HUES6 (cell line): ENCODE measurements at regions not wholly inside any gene's neighbourhood (a gene's known extent, or its start where the extent isn't known, plus 50 kb on each side); places are given as distances from the start of the nearest gene placed in this dataset.
A peak's percentile ranks its signal among the peaks of the same experiment; 100 is the strongest.

Experiments
- H3K27ac ChIP-seq: 2 replicates; pipeline ENCODE4 v1.7.0; 2013; ENCODE audit warnings: low read depth, mild to moderate bottlenecking, low read length, inconsistent platforms
- H3K27me3 ChIP-seq: 2 replicates; pipeline ENCODE4 v1.6.1; 2013; ENCODE audit warnings: low read length; ENCODE audit not compliant: control insufficient read depth, insufficient read depth
- H3K36me3 ChIP-seq: 2 replicates; pipeline ENCODE4 v1.6.1; 2013; ENCODE audit warnings: low read length; ENCODE audit not compliant: control insufficient read depth, insufficient read depth
- H3K4me1 ChIP-seq: 2 replicates; pipeline ENCODE4 v1.6.1; 2013; ENCODE audit warnings: low read length; ENCODE audit not compliant: control insufficient read depth, insufficient read depth
- H3K4me3 ChIP-seq: 2 replicates; pipeline ENCODE4 v1.5.1; 2013; ENCODE audit warnings: low read depth, low read length
- H3K9ac ChIP-seq: one replicate; pipeline ENCODE4 v1.6.1; 2013; ENCODE audit warnings: mild to moderate bottlenecking, low read length
- H3K9me3 ChIP-seq: 2 replicates; pipeline ENCODE4 v1.6.1; 2013; ENCODE audit warnings: low read depth, low read length; ENCODE audit not compliant: control insufficient read depth, insufficient read depth

DNA sequence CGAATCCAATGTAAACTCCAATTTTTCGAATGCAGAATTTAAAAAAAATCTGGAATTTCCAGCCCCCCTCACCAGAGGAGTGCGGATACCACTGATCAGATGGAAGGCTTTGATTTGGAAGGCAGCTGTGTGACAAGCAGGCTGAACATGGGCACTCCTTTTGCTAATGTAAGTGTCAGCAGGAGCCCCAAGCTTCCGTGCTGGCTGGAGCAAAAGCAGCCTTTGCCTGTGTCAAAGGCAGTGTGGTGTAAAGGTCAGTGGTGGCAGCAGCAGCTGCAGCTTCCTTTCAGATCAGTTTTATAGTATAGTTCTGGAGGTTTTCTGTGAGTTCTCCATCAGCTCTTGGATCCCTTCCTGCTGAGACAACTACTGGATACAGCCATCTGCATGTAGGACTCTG is 259.9 kb downstream of the CTH start:
- Histone ChIP-seq H3K27me3 (no peaks in the 10 kb centered on the region), H3K4me1 (peaks cover 12% of the 10 kb centered on the region), H3K9me3 (no peaks in the 10 kb centered on the region), H3K9ac (no peak overlapping the region), H3K4me3 (no peak overlapping the region), H3K36me3 (no peaks in the 10 kb centered on the region), H3K27ac (no peak overlapping the region)

DNA sequence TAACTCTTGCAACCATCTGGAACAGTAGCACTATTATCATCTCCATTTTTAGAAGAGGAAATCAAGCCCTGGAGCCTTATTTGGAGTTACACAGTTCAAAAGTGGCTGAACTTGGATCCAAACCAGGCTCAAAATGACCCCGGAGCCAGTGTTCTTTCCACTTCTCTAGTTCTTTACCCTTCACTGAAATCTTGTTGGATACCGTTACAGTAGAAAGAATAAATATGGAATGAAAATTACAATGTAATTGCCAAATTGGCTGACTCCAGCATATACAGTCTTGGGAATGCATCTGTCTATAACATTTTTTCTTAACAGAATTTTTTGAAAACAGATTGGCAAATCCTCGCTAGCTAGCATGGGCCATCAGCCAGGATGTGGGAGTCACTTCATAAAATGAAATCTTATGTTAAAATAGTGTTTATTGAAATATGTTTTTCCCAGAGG is 261.4 kb downstream of the CTH start:
- Histone ChIP-seq H3K9ac (no peak overlapping the region), H3K4me3 (no peak overlapping the region), H3K27me3 (no peaks in the 10 kb centered on the region), H3K27ac (no peak overlapping the region), H3K36me3 (no peaks in the 10 kb centered on the region), H3K4me1 (peaks cover 17% of the 10 kb centered on the region), H3K9me3 (no peaks in the 10 kb centered on the region)

DNA sequence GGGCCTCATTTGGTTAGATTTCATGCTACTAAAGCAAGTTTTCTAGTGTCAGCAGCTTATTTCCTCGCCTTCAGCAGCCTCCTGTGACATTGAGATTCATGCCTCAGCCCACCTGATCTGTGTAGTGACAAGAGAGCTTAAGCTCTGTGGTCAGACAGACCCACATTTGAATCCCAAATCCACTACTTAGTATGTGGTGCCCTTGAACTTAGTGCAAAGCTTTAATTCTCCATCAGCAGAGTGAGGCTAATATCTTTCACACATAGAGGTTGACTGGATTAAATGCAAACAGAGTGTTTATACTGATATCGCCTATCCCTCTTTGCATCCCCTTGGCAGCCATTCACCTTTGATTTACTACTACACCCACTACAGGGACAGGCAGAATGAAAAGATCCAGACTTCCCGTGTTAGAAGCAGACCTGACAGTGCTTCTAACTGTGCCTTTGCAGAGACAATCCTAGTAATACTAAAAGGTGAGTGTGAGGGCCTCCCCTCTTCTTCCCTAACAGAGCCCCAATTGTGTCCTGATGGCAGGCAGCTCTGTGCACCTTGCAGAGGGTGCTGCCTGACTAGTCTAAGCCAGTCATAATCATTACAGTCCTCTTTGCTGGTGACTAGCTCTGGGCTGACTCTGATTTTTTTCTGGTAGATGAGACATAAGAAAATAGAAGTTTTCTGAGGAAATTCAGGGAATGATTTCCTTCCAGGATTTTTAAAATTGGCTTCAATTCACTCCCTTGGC is 264.0 kb downstream of the CTH start:
- Histone ChIP-seq H3K9me3 (no peaks in the 10 kb centered on the region), H3K36me3 (no peaks in the 10 kb centered on the region), H3K27me3 (no peaks in the 10 kb centered on the region), H3K27ac (no peak overlapping the region), H3K9ac (no peak overlapping the region), H3K4me3 (no peak overlapping the region), H3K4me1 (peaks cover 17% of the 10 kb centered on the region)

DNA sequence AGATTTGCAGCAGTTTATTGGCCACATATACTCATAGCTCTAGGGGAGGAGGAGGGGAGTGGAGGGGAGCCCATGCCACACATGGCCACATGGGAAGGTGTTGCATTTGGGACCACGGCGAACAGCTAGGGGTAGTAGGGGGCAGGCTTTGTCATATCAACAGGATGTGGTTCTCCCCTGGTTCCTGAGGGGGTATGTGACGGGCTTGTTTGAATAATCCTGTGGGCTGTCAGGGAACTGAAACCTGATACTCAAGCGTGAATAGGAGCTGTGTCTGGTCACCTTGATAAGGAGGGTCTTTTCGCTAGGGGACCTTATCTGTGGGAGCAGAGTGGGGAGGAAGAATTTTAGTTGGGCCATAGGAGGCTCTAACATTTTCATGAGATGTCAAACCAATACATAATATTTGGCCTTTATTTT is 264.7 kb downstream of the CTH start:
- no peaks in the 10 kb centered on the region for H3K9me3 ChIP-seq
- no peaks in the 10 kb centered on the region for H3K27me3 ChIP-seq
- H3K4me1 ChIP-seq, result peaks cover 17% of the 10 kb centered on the region
- H3K9ac ChIP-seq, result no peak overlapping the region
- H3K36me3 ChIP-seq, result no peaks in the 10 kb centered on the region
- H3K27ac ChIP-seq, result no peak overlapping the region
- peak overlapping the region; percentile 9; the same call in 1 of the 2 replicates for H3K4me3 ChIP-seq

DNA sequence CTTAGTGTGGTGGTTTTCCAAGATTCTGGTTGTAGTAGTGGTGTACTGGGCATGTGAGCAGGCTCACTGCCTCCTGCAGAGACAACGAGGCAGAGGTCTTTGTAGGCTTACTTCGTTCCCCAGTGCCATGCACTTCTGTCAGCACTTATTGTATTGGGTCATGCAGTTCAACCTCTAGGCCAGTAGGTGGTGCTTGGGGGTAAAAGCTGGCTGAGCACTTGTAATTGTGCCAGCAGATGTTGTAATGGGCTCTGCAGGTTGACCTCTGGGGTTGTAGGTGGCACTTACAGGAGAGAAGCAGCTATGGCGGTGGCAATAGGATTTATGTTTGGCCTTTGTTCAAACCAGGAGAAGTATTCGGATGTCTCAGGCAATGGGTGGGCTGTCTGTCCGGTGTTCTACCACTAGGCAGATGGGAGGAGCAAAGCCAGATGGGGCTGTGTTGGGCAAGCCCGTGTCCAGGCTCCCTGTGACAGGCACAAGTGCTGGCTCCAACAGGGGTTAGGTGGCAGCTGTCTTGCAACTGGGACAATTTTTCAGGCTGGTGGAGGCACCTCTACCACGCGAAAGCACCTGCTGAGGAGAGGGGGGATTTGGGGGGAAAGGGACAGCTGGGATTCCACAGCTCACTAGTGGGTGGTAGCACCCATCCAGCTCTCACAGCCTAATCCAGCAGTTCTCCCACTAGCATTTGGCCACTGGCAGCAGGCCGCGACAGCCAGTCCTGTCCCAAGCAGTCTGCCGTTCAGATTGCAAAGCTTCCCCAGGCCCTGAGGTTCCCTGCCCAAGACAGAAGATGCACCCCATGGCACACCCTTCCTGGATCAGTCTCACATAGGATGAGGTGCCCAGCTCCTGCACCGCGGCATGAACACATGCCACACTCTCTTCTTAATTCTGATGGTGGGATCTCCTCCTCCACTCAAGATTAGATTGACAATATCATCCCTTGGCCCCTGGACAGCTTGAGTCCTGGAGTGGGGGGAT is 274.5 kb downstream of the CTH start:
- Histone ChIP-seq H3K4me1 (peaks cover 2% of the 10 kb centered on the region; the same call in 1 of the 2 replicates), H3K36me3 (no peaks in the 10 kb centered on the region), H3K9me3 (no peaks in the 10 kb centered on the region), H3K27ac (no peak overlapping the region), H3K27me3 (no peaks in the 10 kb centered on the region), H3K4me3 (no peak overlapping the region), H3K9ac (no peak overlapping the region)

DNA sequence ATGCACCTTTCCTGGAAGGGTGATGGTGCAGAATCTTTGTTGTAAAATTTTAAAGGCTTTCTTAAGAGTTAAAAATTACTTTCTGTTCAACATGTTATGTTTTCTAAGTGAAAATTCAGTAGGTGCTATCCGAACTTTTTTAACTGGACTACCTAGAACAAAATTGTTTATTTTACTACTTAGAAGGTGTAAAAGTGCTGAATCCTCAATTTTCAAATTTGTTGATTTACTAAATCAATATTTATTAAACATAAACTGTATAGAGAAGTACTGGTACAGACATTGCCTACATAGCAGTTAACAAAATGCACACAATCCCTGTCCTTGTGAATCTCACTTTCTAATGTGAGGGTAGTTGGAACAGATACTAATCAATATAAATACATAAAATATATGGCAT is 277.5 kb downstream of the CTH start:
- H3K4me3 ChIP-seq, result no peak overlapping the region

DNA sequence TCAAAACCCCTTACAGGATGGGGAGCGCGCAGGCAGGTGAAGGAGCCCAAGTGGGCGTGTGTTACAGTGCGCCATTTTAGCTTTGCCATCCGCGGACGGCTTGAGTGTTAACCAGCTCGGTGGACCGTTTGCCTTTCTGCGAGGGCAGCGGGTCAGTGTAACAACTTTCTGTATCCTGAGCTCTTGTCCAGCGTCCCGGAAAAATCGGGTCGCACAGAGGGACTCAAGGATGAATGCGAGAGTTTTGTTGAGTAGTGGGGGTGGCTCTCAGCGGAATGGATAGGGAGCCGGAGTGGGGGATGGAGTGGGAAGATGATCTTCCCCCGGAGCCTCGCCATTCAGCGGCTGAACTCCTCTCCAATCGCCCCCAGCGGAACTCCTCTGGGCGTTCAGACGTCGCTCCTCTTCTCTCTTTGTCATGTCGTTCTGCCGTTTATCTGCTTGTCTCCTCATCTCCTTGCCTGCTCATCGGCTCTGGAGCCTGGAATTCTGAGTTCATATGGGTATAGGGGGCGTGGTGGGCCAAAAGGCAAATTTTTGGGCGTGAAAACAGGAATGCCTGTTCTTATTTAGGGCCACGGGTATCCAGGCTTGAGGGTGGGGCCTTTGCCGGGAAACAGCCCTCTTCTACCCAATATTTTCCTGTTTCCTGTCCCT is 295.4 kb downstream of the CTH start:
- H3K27me3 ChIP-seq, result no peaks in the 10 kb centered on the region
- no peak overlapping the region for H3K27ac ChIP-seq
- no peaks in the 10 kb centered on the region for H3K36me3 ChIP-seq
- peaks cover 6% of the 10 kb centered on the region; the same call in 1 of the 2 replicates for H3K4me1 ChIP-seq
- peak overlapping the region; percentile 63 for H3K9ac ChIP-seq
- H3K9me3 ChIP-seq, result no peaks in the 10 kb centered on the region
- H3K4me3 ChIP-seq, result peak overlapping the region; percentile 65

More for the DNA sequence above, 277.5 kb downstream of the CTH start:
- Histone ChIP-seq H3K36me3 (no peaks in the 10 kb centered on the region), H3K27ac (no peak overlapping the region), H3K27me3 (no peaks in the 10 kb centered on the region), H3K4me1 (peaks cover 2% of the 10 kb centered on the region; the same call in 1 of the 2 replicates), H3K9ac (no peak overlapping the region), H3K9me3 (no peaks in the 10 kb centered on the region)

DNA sequence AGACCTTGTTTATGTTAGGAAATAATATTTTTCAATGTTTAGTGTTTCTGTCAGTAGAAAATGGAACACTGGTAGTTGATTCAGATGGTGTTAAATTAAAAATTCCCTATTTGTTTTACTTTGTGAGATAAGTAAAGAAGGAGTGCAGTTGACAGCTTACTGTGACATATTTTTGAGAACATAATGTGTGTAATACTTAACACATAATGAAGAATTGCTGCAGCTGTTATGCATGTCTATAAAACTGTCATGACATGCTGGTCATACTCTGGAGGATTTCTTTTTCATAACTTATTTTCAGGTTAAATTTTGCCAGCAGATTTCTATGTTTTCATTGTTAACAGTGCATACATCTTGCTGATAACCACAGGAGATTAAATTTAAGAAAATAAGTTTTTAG is 296.1 kb downstream of the CTH start:
- Histone ChIP-seq H3K4me3 (peak overlapping the region; percentile 65), H3K27ac (no peak overlapping the region), H3K4me1 (peaks cover 6% of the 10 kb centered on the region; the same call in 1 of the 2 replicates), H3K36me3 (no peaks in the 10 kb centered on the region), H3K9ac (no peak overlapping the region), H3K27me3 (no peaks in the 10 kb centered on the region), H3K9me3 (no peaks in the 10 kb centered on the region)

DNA sequence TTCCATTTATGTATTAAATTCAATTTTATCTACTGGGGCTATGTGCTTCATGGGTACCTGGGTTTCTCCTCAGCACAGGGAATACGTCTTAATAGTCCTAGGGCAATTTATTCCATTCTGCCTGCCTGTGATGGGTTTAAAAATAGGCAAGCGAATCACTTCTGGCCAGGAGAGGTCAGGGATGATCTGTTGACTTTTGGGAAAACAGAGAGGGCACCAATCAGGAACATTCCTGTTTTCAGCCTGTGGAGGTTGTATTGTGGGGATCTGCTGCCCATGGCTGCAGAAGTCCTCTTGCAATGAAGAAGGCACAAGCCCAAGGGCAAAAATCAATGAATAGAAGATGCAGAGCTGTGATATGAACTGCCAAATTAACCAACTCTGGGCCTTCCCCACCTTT is 303.1 kb downstream of the CTH start:
- Histone ChIP-seq H3K27me3 (no peaks in the 10 kb centered on the region), H3K27ac (no peak overlapping the region), H3K4me1 (no peaks in the 10 kb centered on the region), H3K9ac (no peak overlapping the region), H3K9me3 (no peaks in the 10 kb centered on the region), H3K36me3 (no peaks in the 10 kb centered on the region), H3K4me3 (no peak overlapping the region)

DNA sequence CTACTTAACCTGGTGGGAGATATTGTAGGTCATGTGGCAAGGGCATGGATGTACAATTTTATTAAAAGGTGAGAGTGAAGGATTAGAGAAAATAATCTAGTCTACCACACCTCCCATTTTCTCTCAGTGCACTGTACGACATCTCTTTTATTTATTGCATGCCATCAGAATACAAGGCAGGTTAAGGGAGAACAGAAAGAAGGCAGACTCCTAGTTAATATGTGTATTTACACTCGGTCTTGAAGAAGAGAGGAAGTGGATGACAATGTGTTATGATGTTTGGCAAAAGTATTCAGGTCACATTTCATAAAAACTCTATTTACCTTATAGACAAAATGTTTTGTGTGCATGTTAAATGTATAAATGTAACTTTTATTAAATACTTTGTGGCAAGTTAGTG is 306.1 kb downstream of the CTH start:
- H3K27me3 ChIP-seq, result no peaks in the 10 kb centered on the region
- no peaks in the 10 kb centered on the region for H3K4me1 ChIP-seq
- H3K27ac ChIP-seq, result no peak overlapping the region
- H3K9me3 ChIP-seq, result no peaks in the 10 kb centered on the region
- no peak overlapping the region for H3K4me3 ChIP-seq
- H3K36me3 ChIP-seq, result no peaks in the 10 kb centered on the region
- no peak overlapping the region for H3K9ac ChIP-seq
